IMR-90 (cell line): ENCODE measurements at regions not wholly inside any gene's neighbourhood (a gene's known extent, or its start where the extent isn't known, plus 50 kb on each side); places are given as distances from the start of the nearest gene placed in this dataset.

Experiments used
- ATAC-seq: fragments of 200-7000 bp; cut with Tn5 transposase; 2 replicates; pipeline ENCODE4 v1.9.1; 2020; ENCODE audit warnings: low read depth, mild to moderate bottlenecking, moderate library complexity
- BruUV-seq: library from RNA; stranded (reverse); fragments of 400-500 nt; replicated peaks from 2 replicates; lab custom pipeline; 2021; lab: Mats Ljungman, UMichigan
- CTCF ChIA-PET: fragments of 300-600 bp; formaldehyde crosslinking; extraction: SDS; loops from one replicate; lab custom pipeline; 2021; ENCODE audit warnings: antibody characterized with exemption; lab: Yijun Ruan, JAX
- POLR2A ChIA-PET: fragments of 300-600 bp; sonication (Branson Sonifier 250); formaldehyde crosslinking; loops from one replicate; lab custom pipeline; 2022; ENCODE audit warnings: antibody characterized with exemption; ENCODE audit not compliant: unreplicated experiment; lab: Charles Lee
- DNase-seq: peaks from one replicate; pipeline ENCODE4 v3.0.0; 2013
- H2AFZ ChIP-seq: replicated peaks from 2 replicates; pipeline ENCODE3; 2013; ENCODE audit warnings: low read length, mild to moderate bottlenecking; ENCODE audit not compliant: poor library complexity
- H2AK5ac ChIP-seq: 2 replicates; pipeline ENCODE4 v1.6.1; 2013; ENCODE audit warnings: low read depth, low read length, inconsistent platforms
- H2AK9ac ChIP-seq: replicated peaks from 2 replicates; pipeline ENCODE3; 2013; ENCODE audit warnings: mild to moderate bottlenecking, low read depth, low read length, moderate library complexity; ENCODE audit not compliant: poor library complexity
- H2BK120ac ChIP-seq: 2 replicates; pipeline ENCODE4 v1.6.1; 2013; ENCODE audit warnings: low read depth, low read length, inconsistent platforms
- H2BK15ac ChIP-seq: 3 replicates; pipeline ENCODE4 v1.6.1; 2013; ENCODE audit warnings: low read depth, low read length, inconsistent platforms
- H2BK20ac ChIP-seq: 2 replicates; pipeline ENCODE4 v1.6.1; 2013; ENCODE audit warnings: low read depth, mild to moderate bottlenecking, inconsistent platforms, low read length, moderate library complexity
- H2BK5ac ChIP-seq: 2 replicates; pipeline ENCODE4 v1.6.1; 2013; ENCODE audit warnings: mild to moderate bottlenecking, low read depth, low read length, inconsistent platforms; ENCODE audit not compliant: poor library complexity, severe bottlenecking
- H3K14ac ChIP-seq: replicated peaks from 2 replicates; pipeline ENCODE4 v1.6.1; 2013; ENCODE audit warnings: low read depth, low read length, inconsistent platforms
- H3K18ac ChIP-seq: 2 replicates; pipeline ENCODE4 v1.6.1; 2013; ENCODE audit warnings: low read depth, low read length, control low read depth
- H3K23ac ChIP-seq: 2 replicates; pipeline ENCODE4 v1.6.1; 2013; ENCODE audit warnings: low read depth, low read length, inconsistent platforms
- H3K27ac ChIP-seq: 2 replicates; pipeline ENCODE4 v1.5.1; 2013; ENCODE audit warnings: mild to moderate bottlenecking, control low read depth, low read length; ENCODE audit not compliant: insufficient read depth
- H3K27me3 ChIP-seq: 2 replicates; pipeline ENCODE4 v1.6.1; 2013; ENCODE audit warnings: low read length; ENCODE audit not compliant: control insufficient read depth, insufficient read depth
- H3K36me3 ChIP-seq: 2 replicates; pipeline ENCODE4 v1.6.1; 2013; ENCODE audit warnings: low read length, mixed read lengths; ENCODE audit not compliant: control insufficient read depth, insufficient read depth
- H3K4ac ChIP-seq: 2 replicates; pipeline ENCODE4 v1.6.1; 2013; ENCODE audit warnings: low read depth, low read length, inconsistent platforms
- H3K4me1 ChIP-seq: 2 replicates; pipeline ENCODE4 v1.6.1; 2013; ENCODE audit warnings: low read length, mixed read lengths; ENCODE audit not compliant: control insufficient read depth, insufficient read depth
- H3K4me2 ChIP-seq: 2 replicates; pipeline ENCODE4 v1.6.1; 2013; ENCODE audit warnings: low read depth, mild to moderate bottlenecking, control low read depth, low read length, moderate library complexity
- H3K4me3 ChIP-seq: 2 replicates; pipeline ENCODE4 v1.5.1; 2013; ENCODE audit warnings: low read depth, mild to moderate bottlenecking, control low read depth, low read length, moderate library complexity; ENCODE audit not compliant: insufficient read depth
- H3K56ac ChIP-seq: 2 replicates; pipeline ENCODE4 v1.6.1; 2013; ENCODE audit warnings: low read length, inconsistent platforms; ENCODE audit not compliant: insufficient read depth; ENCODE audit errors: extremely low read depth
- H3K79me1 ChIP-seq, 2 experiments: 2 replicates each; pipeline ENCODE4 v1.6.1; 2013; ENCODE audit warnings: low read length in 2 of 2, inconsistent platforms in 1 of 2, low read depth in 1 of 2
- H3K9ac ChIP-seq: 2 replicates; pipeline ENCODE4 v1.6.1; 2013; ENCODE audit warnings: low read depth, low read length, control low read depth
- H3K9me1 ChIP-seq: 2 replicates; pipeline ENCODE4 v1.6.1; 2013; ENCODE audit warnings: low read length, inconsistent platforms; ENCODE audit not compliant: insufficient read depth
- H3K9me3 ChIP-seq: 2 replicates; pipeline ENCODE4 v1.6.1; 2013; ENCODE audit warnings: low read length; ENCODE audit not compliant: control insufficient read depth, insufficient read depth
- H4K20me1 ChIP-seq: 2 replicates; pipeline ENCODE4 v1.6.1; 2013; ENCODE audit warnings: low read length, inconsistent platforms; ENCODE audit not compliant: insufficient read depth
- H4K5ac ChIP-seq: 2 replicates; pipeline ENCODE4 v1.6.1; 2013; ENCODE audit warnings: mild to moderate bottlenecking, low read depth, low read length, control low read depth
- H4K8ac ChIP-seq, 2 experiments: 2 replicates each; pipeline ENCODE4 v1.6.1; 2013; ENCODE audit warnings: low read depth in 2 of 2, low read length in 2 of 2, control low read depth in 1 of 2, inconsistent platforms in 1 of 2
- H4K91ac ChIP-seq: 2 replicates; pipeline ENCODE4 v1.6.1; 2013; ENCODE audit warnings: low read depth, low read length, inconsistent platforms; ENCODE audit not compliant: insufficient read depth
- BHLHE40 ChIP-seq: fragments of 150-350 bp; IDR thresholded peaks from 2 replicates; pipeline ENCODE4 v1.6.1; 2016; ENCODE audit warnings: mild to moderate bottlenecking, low read depth, low read length
- CEBPB ChIP-seq: IDR thresholded peaks from 2 replicates; pipeline ENCODE4 v1.6.1; 2012; ENCODE audit warnings: low read depth, low read length, improper control_type of control experiment
- CHD1 ChIP-seq: IDR thresholded peaks from 2 replicates; pipeline ENCODE4 v1.6.1; 2012; ENCODE audit warnings: low read depth, low read length, improper control_type of control experiment
- ELK1 ChIP-seq: fragments of 150-350 bp; IDR thresholded peaks from 2 replicates; pipeline ENCODE4 v1.6.1; 2016; ENCODE audit warnings: low read depth, mild to moderate bottlenecking, low read length, moderate library complexity, borderline replicate concordance
- FOS ChIP-seq: fragments of 150-350 bp; IDR thresholded peaks from 2 replicates; pipeline ENCODE4 v1.6.1; 2016; ENCODE audit warnings: low read depth, low read length
- MAZ ChIP-seq: IDR thresholded peaks from 2 replicates; pipeline ENCODE4 v1.6.1; 2012; ENCODE audit warnings: low read depth, mild to moderate bottlenecking, low read length, improper control_type of control experiment, moderate library complexity, borderline replicate concordance
- MXI1 ChIP-seq: IDR thresholded peaks from 2 replicates; pipeline ENCODE4 v1.6.1; 2012; ENCODE audit warnings: low read depth, mild to moderate bottlenecking, low read length, moderate library complexity, borderline replicate concordance
- NFE2L2 ChIP-seq: fragments of 150-350 bp; IDR thresholded peaks from 2 replicates; pipeline ENCODE4 v1.6.1; 2016; ENCODE audit warnings: low read depth, mild to moderate bottlenecking, low read length
- POLR2A ChIP-seq: IDR thresholded peaks from 2 replicates; pipeline ENCODE4 v1.6.1; 2012; ENCODE audit warnings: mild to moderate bottlenecking, low read depth, low read length
- RAD21 ChIP-seq: IDR thresholded peaks from 2 replicates; pipeline ENCODE4 v1.6.1; 2012; ENCODE audit warnings: low read length, improper control_type of control experiment
- RCOR1 ChIP-seq: IDR thresholded peaks from 2 replicates; pipeline ENCODE4 v1.6.1; 2012; ENCODE audit warnings: mild to moderate bottlenecking, low read length, improper control_type of control experiment; ENCODE audit not compliant: insufficient replicate concordance
- RFX5 ChIP-seq: IDR thresholded peaks from 2 replicates; pipeline ENCODE4 v1.8.0; 2012; ENCODE audit warnings: low read depth, mild to moderate bottlenecking, low read length, moderate library complexity
- SMC3 ChIP-seq: fragments of 150-350 bp; IDR thresholded peaks from 2 replicates; pipeline ENCODE4 v1.6.1; 2016; ENCODE audit warnings: low read depth, mild to moderate bottlenecking, antibody characterized with exemption, low read length, moderate library complexity
- USF2 ChIP-seq: fragments of 150-350 bp; IDR thresholded peaks from 2 replicates; pipeline ENCODE4 v1.6.1; 2017; ENCODE audit warnings: mild to moderate bottlenecking, antibody characterized with exemption, low read length, low read depth
- WGBS, 2 experiments: methylation state at CpG; one replicate each; pipeline versions ENCODE4 v1.1.5 to v1.1.7; 2013; ENCODE audit warnings: missing lambda C conversion rate in 2 of 2; ENCODE audit not compliant: insufficient read length in 1 of 2; ENCODE audit errors: extremely low coverage in 2 of 2; 5-methylcytosine and 5-hydroxymethylcytosine counted together
- dilution Hi-C: fragments of 300-500 bp; cut with HindIII; formaldehyde crosslinking; loops from one replicate; pipeline ENCODE4 v1.14.3; 2018; ENCODE audit warnings: low sequenced_read_pairs; ENCODE audit not compliant: unreplicated experiment
- in situ Hi-C: fragments of 300-500 bp; cut with MboI; formaldehyde crosslinking; loops from 3 replicates; pipeline ENCODE4 v1.14.3; 2019; ENCODE audit warnings: low sequenced_read_pairs, inconsistent platforms, mixed read lengths
- intact Hi-C: fragments of 100-400 bp; cut with micrococcal nuclease; formaldehyde crosslinking; loops from 2 replicates; pipeline ENCODE4 v1.10.0; 2022

GRCh38 chr1:228964178-228965089 lies 229.2 kb downstream of the RHOU start:
- Histone ChIP-seq H3K4me2 (peak overlapping the region; percentile 65), H3K4me3 (no peak overlapping the region), H3K56ac (peak overlapping the region; percentile 94), H3K14ac (peak overlapping the region; percentile 87), H3K27me3 (no peaks in the 10 kb centered on the region), H3K23ac (peak overlapping the region; percentile 95), H3K27ac (peak overlapping the region; percentile 97), H2AK9ac (peak overlapping the region; percentile 18), H3K9me1 (peaks cover 11% of the 10 kb centered on the region), H2BK5ac (peak overlapping the region; percentile 85), H3K18ac (peak overlapping the region; percentile 89), H2BK20ac (peak overlapping the region; percentile 98), H3K4ac (peak overlapping the region; percentile 96), H3K9ac (peak overlapping the region; percentile 56), H3K79me1 (no peaks in the 10 kb centered on the region), H4K5ac (peak overlapping the region; percentile 73), H3K4me1 (peaks cover 12% of the 10 kb centered on the region), H4K20me1 (no peaks in the 10 kb centered on the region), H3K9me3 (no peaks in the 10 kb centered on the region), H3K36me3 (no peaks in the 10 kb centered on the region), H2AK5ac (peak overlapping the region; percentile 92), H2AFZ (peak overlapping the region; percentile 81), H4K8ac (peak overlapping the region; percentile 78 to 92), H4K91ac (peak overlapping the region; percentile 95), H2BK120ac (peak overlapping the region; percentile 99), H2BK15ac (peak overlapping the region; percentile 92; the same call in 2 of the 3 replicates)
- ATAC-seq (peak; percentile 96), DNase-seq (peak; percentile 94)
- dilution Hi-C loops (no loop called here), intact Hi-C loops (loop anchor here (1.0 to 5.0 kb wide), 4 partner anchors 61 to 263 kb away; partner anchors contain the start of gene RHOU), in situ Hi-C loops (no loop called here)
- ChIA-PET CTCF (interaction anchor here (0.5 to 1.1 kb wide), 3 partner anchors 80 to 263 kb away, joined by 3 to 5 read pairs (median 4); no protein-coding TSS in a partner anchor), POLR2A (interaction anchor here (0.6 kb wide), 1 partner anchor 1240 kb away, joined by 4 read pairs; no protein-coding TSS in a partner anchor)
- WGBS, 2 experiments, result 60% methylated on average over 3 of the region's 12 CpGs; no CpG with 5 or more reads in 1 of the 2 experiments
- no TSS peak for BruUV-seq
- no peak for TF ChIP-seq RCOR1
- 0 out of 2 replicates have a peak, but pooled peaks have one; percentile 1 for TF ChIP-seq RAD21
- TF ChIP-seq MAZ, result no peak; the same call in 1 of the 2 replicates
- TF ChIP-seq USF2, result peak; percentile 79
- TF ChIP-seq CHD1, result no peak
- no peak for TF ChIP-seq RFX5
- TF ChIP-seq BHLHE40, result peak; percentile 51; the same call in 1 of the 2 replicates
- peak; percentile 80 for TF ChIP-seq CEBPB
- TF ChIP-seq POLR2A, result no peak
- TF ChIP-seq NFE2L2, result no peak
- TF ChIP-seq ELK1, result no peak
- TF ChIP-seq FOS, result no peak
- no peak for TF ChIP-seq SMC3
- no peak for TF ChIP-seq MXI1
